Progenitor cell of endocrine pancreas (in vitro differentiated cells): ENCODE measurements at regions not wholly inside any gene's neighbourhood (a gene's known extent, or its start where the extent isn't known, plus 50 kb on each side); places are given as distances from the start of the nearest gene placed in this dataset.

Source experiments
- DNase-seq: peaks from one replicate; pipeline ENCODE4 v3.0.0; 2021; ENCODE audit warnings: low spot score; ENCODE audit not compliant: unreplicated experiment
- H3K27ac Mint-ChIP-seq: 2 replicates; pipeline ENCODE4 v1.8.0; 2021; ENCODE audit warnings: mild to moderate bottlenecking, moderate library complexity, mixed read lengths
- H3K27me3 Mint-ChIP-seq: 2 replicates; pipeline ENCODE4 v1.8.0; 2021; ENCODE audit warnings: mixed read lengths
- H3K36me3 Mint-ChIP-seq: 2 replicates; pipeline ENCODE4 v1.8.0; 2022; ENCODE audit warnings: mixed read lengths; ENCODE audit not compliant: insufficient read depth
- H3K4me1 Mint-ChIP-seq: 2 replicates; pipeline ENCODE4 v1.8.0; 2021; ENCODE audit warnings: low read depth, mixed read lengths
- H3K4me3 Mint-ChIP-seq: 2 replicates; pipeline ENCODE4 v1.8.0; 2021; ENCODE audit warnings: low read depth, mild to moderate bottlenecking, moderate library complexity, mixed read lengths
- H3K9me3 Mint-ChIP-seq: 2 replicates; pipeline ENCODE4 v1.8.0; 2021; ENCODE audit warnings: low read depth, mixed read lengths
- TF ChIP-seq, protein P1 (sequence below): fragments of 200-600 bp; sonication (generic); IDR thresholded peaks from one replicate; pipeline ENCODE4 v1.5.0; 2021; ENCODE audit warnings: antibody characterized with exemption, mild to moderate bottlenecking; ENCODE audit not compliant: unreplicated experiment

DNA sequence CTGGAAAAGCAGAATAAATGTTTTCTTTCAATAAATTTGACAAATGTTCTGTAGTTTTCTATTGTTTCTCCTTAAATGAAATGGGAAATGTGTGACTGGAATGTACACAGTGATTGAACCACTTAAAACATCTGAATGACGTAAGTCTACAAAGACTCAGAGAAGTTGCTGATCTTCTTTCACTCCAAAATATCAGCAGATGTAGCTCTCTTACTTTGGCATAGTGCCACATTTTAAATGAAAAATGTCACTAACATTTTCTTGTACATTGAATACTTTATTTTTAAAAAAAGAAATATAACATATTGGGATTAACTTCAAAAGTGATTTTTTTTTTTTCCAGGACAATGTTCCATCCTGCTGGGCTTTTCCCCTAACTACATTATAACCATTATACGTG is 565.6 kb downstream of the TMEM182 start:
- no peaks in the 10 kb centered on the region for H3K36me3 Mint-ChIP-seq
- H3K4me3 Mint-ChIP-seq = no peak overlapping the region
- H3K4me1 Mint-ChIP-seq = no peaks in the 10 kb centered on the region
- TF ChIP-seq, protein P1, sequence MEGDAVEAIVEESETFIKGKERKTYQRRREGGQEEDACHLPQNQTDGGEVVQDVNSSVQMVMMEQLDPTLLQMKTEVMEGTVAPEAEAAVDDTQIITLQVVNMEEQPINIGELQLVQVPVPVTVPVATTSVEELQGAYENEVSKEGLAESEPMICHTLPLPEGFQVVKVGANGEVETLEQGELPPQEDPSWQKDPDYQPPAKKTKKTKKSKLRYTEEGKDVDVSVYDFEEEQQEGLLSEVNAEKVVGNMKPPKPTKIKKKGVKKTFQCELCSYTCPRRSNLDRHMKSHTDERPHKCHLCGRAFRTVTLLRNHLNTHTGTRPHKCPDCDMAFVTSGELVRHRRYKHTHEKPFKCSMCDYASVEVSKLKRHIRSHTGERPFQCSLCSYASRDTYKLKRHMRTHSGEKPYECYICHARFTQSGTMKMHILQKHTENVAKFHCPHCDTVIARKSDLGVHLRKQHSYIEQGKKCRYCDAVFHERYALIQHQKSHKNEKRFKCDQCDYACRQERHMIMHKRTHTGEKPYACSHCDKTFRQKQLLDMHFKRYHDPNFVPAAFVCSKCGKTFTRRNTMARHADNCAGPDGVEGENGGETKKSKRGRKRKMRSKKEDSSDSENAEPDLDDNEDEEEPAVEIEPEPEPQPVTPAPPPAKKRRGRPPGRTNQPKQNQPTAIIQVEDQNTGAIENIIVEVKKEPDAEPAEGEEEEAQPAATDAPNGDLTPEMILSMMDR = no peak
- H3K9me3 Mint-ChIP-seq = no peaks in the 10 kb centered on the region
- no peak for DNase-seq
- H3K27me3 Mint-ChIP-seq = no peaks in the 10 kb centered on the region
- no peak overlapping the region for H3K27ac Mint-ChIP-seq

- Mint-ChIP-seq H3K4me3 (no peak overlapping the region), H3K9me3 (no peaks in the 10 kb centered on the region), H3K4me1 (no peaks in the 10 kb centered on the region), H3K27ac (no peak overlapping the region), H3K27me3 (no peaks in the 10 kb centered on the region), H3K36me3 (no peaks in the 10 kb centered on the region)
- no peak for DNase-seq
- TF ChIP-seq, protein P1 = no peak
These were observed 566.1 kb downstream of the TMEM182 start for GRCh38 chr2:103327966-103328365.

GRCh38 chr2:103335403-103335802 is 573.6 kb downstream of the TMEM182 start:
- Mint-ChIP-seq H3K4me3 (no peak overlapping the region), H3K4me1 (no peaks in the 10 kb centered on the region), H3K36me3 (no peaks in the 10 kb centered on the region), H3K27me3 (no peaks in the 10 kb centered on the region), H3K9me3 (no peaks in the 10 kb centered on the region), H3K27ac (no peak overlapping the region)
- no peak for DNase-seq
- TF ChIP-seq, protein P1 = no peak

GRCh38 chr2:103338819-103339218 is 577.0 kb downstream of the TMEM182 start:
- TF ChIP-seq, protein P1 = no peak
- H3K27me3 Mint-ChIP-seq = no peaks in the 10 kb centered on the region
- no peaks in the 10 kb centered on the region for H3K4me1 Mint-ChIP-seq
- H3K9me3 Mint-ChIP-seq = no peaks in the 10 kb centered on the region
- no peak overlapping the region for H3K4me3 Mint-ChIP-seq
- no peaks in the 10 kb centered on the region for H3K36me3 Mint-ChIP-seq
- no peak overlapping the region for H3K27ac Mint-ChIP-seq
- no peak for DNase-seq

- DNase-seq = no peak
- H3K4me1 Mint-ChIP-seq = no peaks in the 10 kb centered on the region
- no peaks in the 10 kb centered on the region for H3K36me3 Mint-ChIP-seq
- TF ChIP-seq, protein P1 = no peak
- H3K27me3 Mint-ChIP-seq = no peaks in the 10 kb centered on the region
- H3K27ac Mint-ChIP-seq = no peak overlapping the region
- H3K4me3 Mint-ChIP-seq = no peak overlapping the region
- H3K9me3 Mint-ChIP-seq = peaks cover 13% of the 10 kb centered on the region
These were observed 584.9 kb downstream of the TMEM182 start for GRCh38 chr2:103346780-103347179.
